ENCODE measurements at regions not wholly inside any gene's neighbourhood (a gene's known extent, or its start where the extent isn't known, plus 50 kb on each side); places are given as distances from the start of the nearest gene placed in this dataset.
A peak's percentile ranks its signal among the peaks of the same experiment; 100 is the strongest.

- intact Hi-C loops (cut with DNase I), result no loop called here
- no peak for DNase-seq
Measured at GRCh38 chr7:46864716-46865115, 717.2 kb downstream of the TNS3 start.

- peak in 6 of 42 donors; percentile 7 to 57 (median 14) for DNase-seq
Measured at GRCh38 chr7:46859963-46860475, 721.9 kb downstream of the TNS3 start.

DNA sequence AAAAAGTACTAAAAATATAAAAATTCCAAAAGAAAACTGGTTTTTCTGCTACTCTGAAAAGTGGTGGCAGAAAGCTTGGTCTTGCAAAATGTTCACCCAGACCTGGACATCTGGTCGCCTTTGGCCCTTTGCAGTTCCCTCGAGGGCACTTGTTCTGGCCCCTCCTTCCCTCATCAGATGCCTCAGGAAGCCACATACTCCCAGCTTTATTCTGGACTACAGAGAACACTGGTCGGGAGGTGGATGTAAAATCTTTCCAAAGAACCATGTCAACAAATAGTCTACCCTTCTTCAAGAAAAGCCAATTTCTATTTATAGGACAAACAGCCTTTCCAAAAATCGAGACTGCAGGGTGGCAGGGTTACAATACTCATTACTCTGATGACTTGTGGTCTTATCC lies 726.1 kb downstream of the TNS3 start:
- no peak for DNase-seq
- intact Hi-C loops (cut with DNase I), result no loop called here

More at GRCh38 chr7:46859963-46860475, 721.9 kb downstream of the TNS3 start:
- intact Hi-C loops (cut with DNase I), result no loop called here

- intact Hi-C loops (cut with DNase I), result no loop called here
- DNase-seq, result no peak
Measured at GRCh38 chr7:46854958-46855473, 726.9 kb downstream of the TNS3 start.

GRCh38 chr7:46853451-46853850 lies 728.5 kb downstream of the TNS3 start:
- no peak for DNase-seq
- intact Hi-C loops (cut with DNase I), result no loop called here

- intact Hi-C loops (cut with DNase I), result no loop called here
- DNase-seq, result no peak
Measured at GRCh38 chr7:46852795-46853194, 729.1 kb downstream of the TNS3 start.

GRCh38 chr7:46850563-46851330 lies 731.2 kb downstream of the TNS3 start:
- DNase-seq, result no peak
- intact Hi-C loops (cut with DNase I), result no loop called here

DNA sequence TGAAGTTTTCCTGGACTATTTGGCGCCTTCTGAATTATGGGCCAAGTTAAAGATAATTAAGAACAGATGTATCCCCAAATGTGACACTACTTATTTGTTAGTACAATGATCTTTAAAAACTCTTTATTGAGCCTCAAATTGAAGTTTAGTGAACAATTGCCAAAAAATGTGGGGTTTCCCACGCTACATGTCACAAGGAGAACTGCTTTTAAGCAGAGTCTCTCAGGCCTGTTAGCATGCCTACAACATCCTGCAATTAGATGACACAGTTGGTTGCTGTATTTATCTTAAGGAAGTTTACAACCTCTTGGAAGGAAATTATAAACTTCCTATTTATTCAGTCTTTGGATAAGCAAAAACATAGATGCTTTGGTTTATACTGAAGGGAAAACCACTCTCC lies 733.0 kb downstream of the TNS3 start:
- no peak for DNase-seq
- intact Hi-C loops (cut with DNase I), result no loop called here

DNA sequence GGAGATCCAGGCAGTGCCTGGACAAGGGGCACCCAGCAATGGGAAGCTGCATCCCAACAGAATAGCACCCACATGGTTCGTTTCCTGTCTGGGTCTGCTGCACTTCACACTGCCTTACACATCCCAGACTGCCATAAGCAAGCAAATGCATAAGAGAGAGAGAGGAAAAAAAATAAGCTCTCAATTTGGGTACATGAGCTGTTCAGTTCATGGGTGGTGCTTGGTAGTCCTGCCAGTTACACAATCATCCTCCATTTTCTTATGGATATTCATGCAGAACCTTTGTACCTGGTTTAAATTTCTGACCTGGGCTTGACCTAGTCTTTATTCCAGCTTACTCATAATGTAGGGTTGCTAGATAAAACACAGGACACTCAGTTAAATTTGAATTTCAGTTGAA lies 733.6 kb downstream of the TNS3 start:
- DNase-seq, result no peak
- intact Hi-C loops (cut with DNase I), result no loop called here

GRCh38 chr7:46847126-46847525 lies 734.8 kb downstream of the TNS3 start:
- DNase-seq, result peak in 3 of 42 donors; percentile 8 to 28 (median 25)
- intact Hi-C loops (cut with DNase I), result no loop called here

DNA sequence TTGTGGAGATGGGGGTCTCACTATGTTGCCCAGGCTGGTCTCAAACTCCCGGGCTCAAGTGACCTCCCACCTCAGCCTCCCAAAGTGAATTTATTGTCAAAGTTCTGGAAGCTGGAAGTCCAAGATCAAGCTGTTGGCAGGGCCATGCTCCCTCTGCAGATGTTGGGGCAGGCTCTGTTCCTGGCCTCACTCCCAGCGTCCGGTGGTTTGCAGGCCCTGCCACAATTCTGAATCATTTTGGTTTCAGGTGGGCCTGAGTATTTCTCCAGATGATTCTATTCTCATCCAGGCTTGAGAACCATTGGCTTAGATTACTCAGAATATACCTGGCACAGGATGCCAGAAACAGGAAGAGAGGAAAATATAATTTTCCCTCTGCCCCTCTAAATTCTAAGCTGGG lies 737.4 kb downstream of the TNS3 start:
- intact Hi-C loops (cut with DNase I), result no loop called here
- no peak for DNase-seq

DNA sequence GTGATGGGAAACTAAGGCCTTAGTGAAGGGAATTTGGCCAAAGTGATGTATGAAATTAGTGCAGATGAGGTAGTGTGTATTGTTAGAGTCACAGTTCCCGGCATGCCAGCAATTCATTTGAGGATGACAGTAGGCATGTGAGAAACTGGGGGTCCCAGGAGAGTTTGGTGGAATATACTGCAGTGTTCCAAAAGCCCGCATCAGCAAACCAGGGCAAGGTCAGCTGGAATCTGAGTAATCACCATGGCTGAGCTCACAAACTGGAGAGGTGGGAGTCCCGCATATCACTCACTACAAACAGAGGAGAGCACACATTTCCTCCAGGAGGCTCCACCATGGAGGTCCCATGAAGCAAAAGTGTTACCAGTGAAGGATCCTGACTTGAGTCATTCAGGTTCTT lies 740.7 kb downstream of the TNS3 start:
- intact Hi-C loops (cut with DNase I), result no loop called here
- no peak for DNase-seq

GRCh38 chr7:46839651-46840050 lies 742.3 kb downstream of the TNS3 start:
- DNase-seq, result no peak
- intact Hi-C loops (cut with DNase I), result no loop called here

DNA sequence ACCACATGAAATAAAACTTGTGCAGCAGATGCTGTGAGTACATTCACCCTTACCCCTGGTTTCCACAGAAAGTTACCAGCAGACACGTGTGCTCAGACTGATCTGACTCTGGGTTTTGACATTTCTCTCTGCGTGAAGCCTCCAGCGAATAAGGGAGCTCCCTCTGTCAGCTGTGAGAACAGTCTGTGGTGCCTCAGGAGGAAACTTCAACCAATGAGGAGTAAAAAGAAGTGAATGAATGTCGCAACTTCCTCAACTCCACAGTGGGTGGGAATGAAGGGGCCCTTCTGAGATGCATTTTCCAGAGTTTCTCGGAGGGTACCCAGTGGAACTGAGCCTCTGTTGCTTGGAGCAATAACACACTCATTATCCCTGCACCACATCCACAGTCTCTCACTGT lies 743.4 kb downstream of the TNS3 start:
- no peak for DNase-seq
- intact Hi-C loops (cut with DNase I), result no loop called here

- no peak for DNase-seq
- intact Hi-C loops (cut with DNase I), result no loop called here
Measured at GRCh38 chr7:46835556-46835955, 746.4 kb downstream of the TNS3 start.

- intact Hi-C loops (cut with DNase I), result no loop called here
- DNase-seq, result no peak
Measured at GRCh38 chr7:46834921-46835320, 747.0 kb downstream of the TNS3 start.

- intact Hi-C loops (cut with DNase I), result no loop called here
- no peak for DNase-seq
Measured at GRCh38 chr7:46833197-46833596, 748.7 kb downstream of the TNS3 start.

DNA sequence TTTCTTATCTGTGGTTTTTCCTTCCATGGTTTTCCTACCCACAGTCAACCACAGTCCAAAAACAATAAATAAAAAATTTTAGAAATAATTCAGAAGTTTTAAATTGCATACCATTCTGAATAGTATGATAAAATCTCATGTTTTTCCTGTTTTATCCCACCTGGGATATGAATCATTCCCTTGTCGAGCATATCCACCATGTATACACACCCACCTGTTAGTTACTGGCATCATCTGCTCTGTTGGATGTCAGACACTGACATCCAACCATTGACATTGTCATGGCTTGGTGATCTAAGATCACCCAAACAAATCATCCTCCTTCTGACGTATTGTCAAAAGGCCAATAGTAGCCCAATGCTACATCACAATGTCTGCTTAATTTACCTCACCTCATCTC lies 749.8 kb downstream of the TNS3 start:
- no peak for DNase-seq
- intact Hi-C loops (cut with DNase I), result no loop called here

- DNase-seq, result no peak
- intact Hi-C loops (cut with DNase I), result no loop called here
Measured at GRCh38 chr7:46819819-46820218, 762.1 kb downstream of the TNS3 start.

- no peak for DNase-seq
- intact Hi-C loops (cut with DNase I), result no loop called here
Measured at GRCh38 chr7:46814516-46815250, 767.2 kb downstream of the TNS3 start.

Data from head of caudate nucleus (tissue), 42 donors.